GM21515 (cell line): ENCODE measurements at regions not wholly inside any gene's neighbourhood (a gene's known extent, or its start where the extent isn't known, plus 50 kb on each side); places are given as distances from the start of the nearest gene placed in this dataset.
A peak's percentile ranks its signal among the peaks of the same experiment; 100 is the strongest.

Experiments used
- ATAC-seq: cut with Tn5 transposase; IDR thresholded peaks from one replicate; pipeline ENCODE4 v1.9.1; 2021; ENCODE audit not compliant: unreplicated experiment

DNA sequence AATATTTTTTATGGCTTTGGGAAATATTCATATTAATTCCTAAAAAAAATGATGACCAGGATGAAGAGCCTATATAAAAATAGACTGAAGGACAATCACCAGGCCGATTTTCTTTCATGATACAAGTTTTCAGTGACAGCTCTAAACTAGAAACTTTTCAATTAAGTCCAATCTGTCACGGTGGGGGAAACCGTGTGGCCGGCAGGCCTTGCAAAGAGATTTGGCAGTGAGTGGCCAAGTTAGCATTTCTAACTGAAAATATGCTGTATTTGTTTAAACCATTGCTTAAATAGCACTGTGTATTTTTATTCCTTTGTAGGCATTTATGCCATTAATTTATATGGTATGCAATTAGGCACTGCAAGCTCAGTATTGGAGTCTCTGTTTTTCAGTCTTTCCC, 294.5 kb upstream of the NRIP1 start:
- no peak for ATAC-seq

DNA sequence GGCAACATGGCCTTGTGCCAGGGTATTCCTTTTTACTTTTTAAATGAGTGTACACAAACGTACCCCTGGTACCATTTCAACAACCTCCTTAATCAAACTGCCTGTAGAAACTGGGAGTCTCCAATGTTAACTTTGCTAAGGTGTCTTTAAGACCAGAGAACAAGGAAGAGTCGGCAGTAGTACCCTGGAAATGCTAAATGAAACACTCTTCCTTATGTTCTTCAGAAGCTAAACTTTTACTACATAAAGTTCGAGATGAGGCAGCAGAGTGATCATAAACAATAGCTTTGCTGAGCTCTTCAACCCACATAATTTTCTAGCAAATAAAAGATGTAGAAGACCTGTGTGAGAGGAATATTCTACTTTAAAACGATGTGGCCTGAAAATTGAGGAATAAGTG, 297.7 kb upstream of the NRIP1 start:
- no peak for ATAC-seq

DNA sequence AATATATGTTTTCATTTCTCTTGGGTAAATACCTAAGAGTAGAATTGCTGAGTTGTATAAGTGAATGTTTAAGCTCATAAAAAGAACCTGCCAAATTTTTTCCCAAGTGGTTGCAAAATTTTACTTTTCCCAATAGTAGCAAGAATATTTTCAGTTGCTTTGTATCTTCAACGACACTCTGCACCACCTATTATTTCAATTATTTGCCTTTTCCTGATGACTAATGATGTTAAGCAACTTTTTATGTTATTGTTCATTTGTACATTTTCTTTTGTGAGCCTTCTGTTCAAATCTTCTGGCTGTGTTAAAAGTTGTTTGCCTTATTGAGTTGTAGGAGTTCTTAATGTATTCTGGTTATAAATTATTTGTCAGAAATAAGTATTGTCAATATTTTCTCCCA, 299.1 kb upstream of the NRIP1 start:
- no peak for ATAC-seq

DNA sequence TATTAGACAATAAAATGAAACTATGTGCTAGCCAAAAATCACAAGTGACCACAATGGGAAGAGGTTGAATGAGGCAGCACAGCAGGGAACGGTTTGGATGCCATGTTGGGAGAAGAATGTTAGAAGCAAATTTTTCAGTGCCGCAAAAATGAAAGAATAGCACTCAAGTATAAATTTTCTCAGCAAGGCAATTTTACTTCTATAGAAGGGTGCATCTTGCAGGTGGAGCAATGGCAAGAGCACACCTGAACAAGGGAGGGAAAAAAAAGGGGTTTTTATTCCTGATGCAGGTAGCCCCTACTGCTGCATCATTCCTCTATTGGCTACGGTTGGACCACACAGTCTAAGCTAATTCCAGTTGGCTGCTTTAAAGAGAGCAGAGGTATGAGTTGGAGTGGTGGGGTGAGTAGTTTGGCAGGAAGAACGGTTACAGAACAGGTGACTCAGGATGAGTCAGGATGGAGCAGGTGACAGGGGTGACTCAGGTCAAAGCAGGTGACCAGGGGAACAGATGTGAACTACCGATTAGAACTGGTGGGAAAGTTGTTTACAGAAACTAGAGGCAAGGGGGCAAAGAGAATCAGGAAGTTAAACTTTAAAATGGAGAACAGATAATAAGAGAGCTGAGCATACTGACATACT, 301.1 kb upstream of the NRIP1 start:
- ATAC-seq = no peak

DNA sequence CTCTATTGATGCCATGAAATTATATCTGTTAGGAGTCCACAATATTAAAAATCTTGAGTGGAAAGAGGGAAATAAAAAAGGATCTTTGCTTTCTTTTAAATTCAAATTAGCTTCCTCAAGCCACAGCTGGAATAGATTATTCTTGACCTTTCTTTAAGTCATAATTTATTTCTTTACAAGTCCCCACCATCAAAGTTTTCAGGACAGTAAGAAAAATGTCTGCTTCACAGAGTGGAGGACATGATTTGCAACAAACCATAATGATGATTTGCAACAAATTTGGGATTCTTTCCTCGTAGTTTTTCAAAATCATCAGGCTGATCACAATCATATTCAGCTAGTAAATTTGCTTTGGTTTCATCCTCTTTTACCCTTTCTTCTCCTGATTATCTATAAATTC, 301.8 kb upstream of the NRIP1 start:
- no peak for ATAC-seq

DNA sequence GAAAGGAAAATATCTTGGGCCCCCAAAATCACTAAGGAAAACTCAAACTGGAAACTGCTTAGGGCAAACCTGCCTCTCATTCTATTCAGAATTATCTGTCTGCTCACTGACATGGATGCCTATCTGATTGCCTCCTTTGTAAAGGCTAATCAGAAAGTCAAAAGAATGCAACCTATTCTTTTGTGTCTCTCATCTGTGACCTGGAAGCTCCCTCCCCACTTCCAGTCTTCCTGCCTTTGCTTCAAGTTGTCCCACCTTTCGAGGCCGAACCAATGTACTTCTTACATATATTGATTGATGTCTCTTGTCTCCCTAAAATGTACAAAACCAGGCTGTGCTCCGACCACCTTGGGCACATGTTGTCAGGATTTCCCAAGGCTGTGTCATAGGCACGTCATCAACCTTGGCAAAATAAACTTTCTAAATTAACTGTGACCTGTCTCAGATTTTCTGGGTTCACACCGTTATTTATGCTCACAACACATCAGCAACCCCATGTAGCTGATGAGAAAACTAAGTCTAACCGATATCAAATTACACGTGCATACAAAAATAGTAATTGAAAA, 302.3 kb upstream of the NRIP1 start:
- no peak for ATAC-seq

DNA sequence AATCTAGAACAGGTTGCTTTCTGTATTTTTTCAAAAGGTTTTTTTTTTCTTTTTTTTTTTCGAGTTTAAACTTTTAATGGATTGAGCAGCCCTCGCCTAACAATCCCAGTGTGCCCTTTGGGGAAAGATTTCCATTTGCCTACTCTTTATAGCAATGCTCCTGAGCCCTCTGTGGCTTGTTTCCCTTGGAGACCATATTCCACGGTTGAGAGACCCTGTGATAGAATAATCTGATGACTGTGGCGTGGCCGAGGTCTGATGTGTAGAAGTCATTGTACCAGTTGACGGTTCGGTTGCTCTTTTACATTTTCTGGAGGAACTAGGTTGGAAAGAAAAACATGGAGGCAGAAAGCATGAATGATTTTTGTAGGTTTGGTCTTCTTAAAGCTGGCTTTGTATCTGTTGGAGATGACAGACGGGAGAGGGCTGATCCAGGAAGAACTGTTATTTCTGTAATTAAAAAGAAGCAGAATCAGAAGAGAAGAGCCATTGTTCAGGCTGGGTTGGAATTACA, 305.7 kb upstream of the NRIP1 start:
- no peak for ATAC-seq

DNA sequence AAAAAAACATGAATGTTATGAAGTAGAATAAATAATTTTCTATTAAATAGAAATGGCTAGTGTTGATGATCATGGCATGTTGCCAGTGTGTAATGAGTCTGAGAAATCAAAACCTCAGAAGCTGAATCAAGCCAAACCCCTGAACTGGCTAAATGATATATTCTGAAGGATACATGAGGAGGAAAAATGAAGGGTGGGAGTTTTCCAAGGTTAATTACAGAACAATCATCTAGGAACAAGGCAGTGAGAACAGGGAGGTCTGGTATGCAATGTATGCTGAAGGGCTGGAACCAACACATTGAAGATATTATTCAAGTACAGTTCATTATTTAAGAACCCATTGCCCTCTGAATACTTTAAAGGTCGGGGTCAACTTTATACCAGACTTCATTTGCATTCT, 309.1 kb upstream of the NRIP1 start:
- ATAC-seq = no peak

DNA sequence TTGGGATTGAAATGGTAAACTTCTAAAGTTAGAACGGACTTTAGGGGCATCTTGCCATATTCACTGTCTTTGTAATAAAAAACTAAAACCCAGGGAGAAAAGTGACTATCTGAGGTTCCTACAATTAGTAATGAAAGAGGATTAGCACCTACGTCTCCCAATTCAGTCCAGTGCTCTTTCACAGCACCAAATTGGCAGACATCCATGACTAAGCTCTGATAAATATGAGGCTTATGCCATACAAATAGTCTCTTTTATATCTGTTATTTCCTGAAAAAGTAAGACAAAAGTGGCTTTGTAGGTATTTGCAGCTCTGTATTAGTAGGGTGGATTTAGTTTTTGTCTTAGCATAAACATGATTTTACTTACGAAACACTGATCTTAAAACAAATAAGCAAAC, 315.0 kb upstream of the NRIP1 start:
- ATAC-seq = no peak

DNA sequence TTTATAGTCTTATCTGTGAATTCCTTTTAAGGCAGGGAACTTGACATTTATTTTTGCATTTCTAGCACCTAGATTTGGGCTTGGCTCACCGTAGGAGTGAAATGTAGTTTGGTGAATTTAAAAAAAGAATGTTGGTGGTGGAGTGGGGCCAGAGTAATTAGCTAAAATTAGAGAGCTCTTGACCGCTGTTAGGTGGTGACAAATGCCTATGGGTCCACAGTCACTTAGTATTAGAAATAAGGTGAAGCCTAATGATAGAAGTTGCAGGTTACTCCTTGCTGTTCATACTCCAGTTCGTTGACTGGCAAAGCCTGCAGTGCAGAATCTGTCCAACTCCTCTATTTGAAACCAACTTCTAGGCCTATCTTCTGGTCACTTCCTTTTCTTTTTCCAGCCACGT, 318.8 kb upstream of the NRIP1 start:
- ATAC-seq = no peak

- no peak for ATAC-seq
Observed at GRCh38 chr21:15390049-15390448, 325.2 kb upstream of the NRIP1 start.

- no peak for ATAC-seq
Observed at GRCh38 chr21:15397258-15397657, 332.5 kb upstream of the NRIP1 start.

DNA sequence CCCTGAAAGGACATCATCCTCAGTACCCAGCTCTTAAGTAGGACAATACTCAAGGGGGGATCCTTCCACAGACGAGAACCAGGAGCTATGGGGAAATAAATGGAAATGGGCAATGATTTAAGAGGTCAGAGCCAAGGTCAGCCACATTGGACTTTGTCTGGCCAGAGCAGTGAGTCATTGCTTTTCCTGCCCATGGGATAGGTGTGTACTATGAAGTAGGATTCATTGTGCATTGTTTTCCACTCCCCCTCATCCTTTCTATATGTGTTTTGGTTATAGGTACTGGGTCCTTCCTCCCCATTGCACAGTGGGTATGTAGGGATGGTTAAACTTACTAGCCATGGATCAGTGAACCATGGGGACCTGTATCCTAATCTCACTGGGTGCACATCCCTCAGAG, 328.9 kb upstream of the USP25 start:
- no peak for ATAC-seq

- no peak for ATAC-seq
Observed at GRCh38 chr21:15401331-15401730, 328.5 kb upstream of the USP25 start.

- ATAC-seq = no peak
Observed at GRCh38 chr21:15405214-15405613, 324.6 kb upstream of the USP25 start.

GRCh38 chr21:15406791-15407190, 323.0 kb upstream of the USP25 start:
- no peak for ATAC-seq

- no peak for ATAC-seq
Observed at GRCh38 chr21:15407585-15407984, 322.2 kb upstream of the USP25 start.

GRCh38 chr21:15408089-15408488, 321.7 kb upstream of the USP25 start:
- ATAC-seq = peak; percentile 96

- no peak for ATAC-seq
Observed at GRCh38 chr21:15409031-15409430, 320.8 kb upstream of the USP25 start.

- ATAC-seq = no peak
Observed at GRCh38 chr21:15410853-15411252, 318.9 kb upstream of the USP25 start.

DNA sequence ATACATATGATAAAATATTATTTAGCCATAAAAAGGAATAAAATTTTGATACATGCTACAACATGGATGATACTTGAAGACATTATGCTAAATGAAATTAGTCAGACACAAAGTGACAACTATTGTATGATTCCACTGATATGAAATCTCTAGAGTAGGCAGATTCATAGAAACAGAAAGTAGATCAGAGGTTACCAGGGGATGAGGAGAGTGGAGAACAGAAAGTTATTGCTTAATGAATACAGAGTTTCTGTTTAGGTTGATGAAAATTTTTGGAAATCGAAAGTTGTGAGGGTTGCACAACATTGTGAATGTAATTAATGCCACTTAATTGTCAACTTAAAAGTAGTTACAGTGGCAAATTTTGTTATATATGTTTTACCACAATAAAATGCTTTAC, 315.7 kb upstream of the USP25 start:
- ATAC-seq = no peak

DNA sequence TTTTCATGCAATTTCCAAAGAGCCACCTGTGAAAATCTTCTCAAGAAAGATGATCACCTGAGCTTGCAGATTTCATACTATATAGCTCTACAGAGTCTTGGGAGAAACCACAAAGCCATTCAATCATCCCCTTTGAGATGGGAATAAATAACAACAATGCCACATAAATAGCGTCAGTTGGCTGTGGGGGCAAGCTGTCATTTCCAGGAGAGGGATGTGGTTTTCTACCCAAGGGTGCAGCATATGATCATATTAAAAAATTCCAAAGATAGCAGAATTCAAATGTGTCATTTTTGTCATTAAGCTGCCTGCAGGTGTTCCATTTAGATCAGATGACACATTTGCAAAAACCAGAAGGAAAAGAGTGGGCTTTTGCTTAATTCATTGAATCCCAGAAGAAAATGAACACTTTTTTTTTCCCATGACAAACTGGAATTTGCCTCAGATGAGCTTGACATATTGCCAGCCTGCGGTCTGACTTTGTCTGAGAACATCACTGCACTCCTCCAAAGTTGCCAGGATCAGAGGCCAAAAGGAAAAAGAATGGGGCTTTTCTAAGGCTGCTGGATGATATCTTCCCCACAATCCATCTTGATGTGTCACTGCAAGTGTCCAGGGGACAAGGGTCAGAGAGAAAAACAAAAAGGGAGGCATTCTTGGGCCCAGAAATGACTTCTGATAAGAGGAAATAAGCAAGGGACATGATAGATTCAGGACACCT, 314.1 kb upstream of the USP25 start:
- no peak for ATAC-seq
